Left renal pelvis (tissue), 4 donors: ENCODE measurements at regions not wholly inside any gene's neighbourhood (a gene's known extent, or its start where the extent isn't known, plus 50 kb on each side); places are given as distances from the start of the nearest gene placed in this dataset.
A peak's percentile ranks its signal among the peaks of the same experiment; 100 is the strongest.

Source experiments
- DNase-seq, 4 donors: peaks; one replicate each; pipeline ENCODE4 v3.0.0-alpha.2; 2013; ENCODE audit warnings: low read depth in 4 of 4, low spot score in 3 of 4

DNA sequence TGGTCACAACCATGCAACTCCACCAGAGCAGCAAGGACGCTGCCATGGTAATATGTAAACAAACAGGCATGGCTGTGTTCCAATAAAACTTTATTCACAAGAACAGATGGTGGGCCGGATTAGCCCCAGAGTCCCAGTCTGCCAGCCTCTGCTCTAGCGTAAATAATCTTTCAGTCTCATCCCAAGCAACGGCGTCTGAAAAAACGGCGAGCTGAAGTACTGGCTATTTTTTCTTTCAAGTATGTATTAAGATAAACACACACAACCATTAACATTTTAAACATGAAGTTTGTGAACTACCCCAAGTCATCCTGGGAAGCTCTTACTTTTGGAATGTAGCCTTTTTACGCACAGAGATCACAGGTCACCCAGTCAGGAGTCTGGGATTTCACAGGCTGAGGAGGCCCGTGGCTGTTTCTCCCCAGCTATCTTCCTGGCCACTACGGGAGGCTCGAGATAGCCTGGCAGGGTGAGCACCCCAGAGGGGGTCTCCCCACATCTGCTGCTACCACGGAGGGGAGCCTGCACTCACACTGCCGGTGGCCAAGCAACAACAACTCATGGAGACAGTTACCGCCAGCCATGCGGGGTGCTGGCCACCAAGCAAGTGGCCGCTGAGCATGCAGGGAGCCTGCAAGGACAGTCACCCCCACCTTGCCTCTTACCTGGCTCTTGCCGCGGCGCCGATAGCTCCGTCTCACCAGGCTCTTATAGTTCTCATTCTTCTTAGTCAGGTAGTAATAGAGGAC is 124.6 kb downstream of the RFLNA start:
- DNase-seq = no peak

DNA sequence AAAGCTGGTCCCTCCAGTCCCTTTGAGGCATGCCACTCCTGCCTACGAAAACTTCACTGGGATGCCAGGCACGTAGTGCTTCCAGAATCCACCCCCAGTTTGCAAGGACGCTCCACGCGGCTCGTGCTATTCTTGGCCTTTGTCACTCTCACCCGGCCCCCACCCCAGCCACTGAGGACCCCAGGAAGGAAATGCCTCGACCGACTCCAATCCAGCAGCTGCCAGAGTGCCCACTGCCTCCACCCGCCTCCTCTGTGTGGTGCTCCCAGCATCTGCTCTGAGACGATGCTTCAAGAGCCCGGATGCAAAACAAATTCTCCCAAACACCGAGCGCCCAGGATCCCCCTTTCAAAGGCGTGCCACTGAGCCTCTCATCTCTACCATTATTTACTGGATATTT is 123.9 kb downstream of the RFLNA start:
- no peak for DNase-seq

GRCh38 chr12:124418156-124418555 is 123.3 kb downstream of the RFLNA start:
- no peak for DNase-seq

GRCh38 chr12:124416516-124417395 is 121.9 kb downstream of the RFLNA start:
- no peak for DNase-seq

- DNase-seq = no peak
Observed at GRCh38 chr12:124415064-124415463, 120.2 kb downstream of the RFLNA start.

DNA sequence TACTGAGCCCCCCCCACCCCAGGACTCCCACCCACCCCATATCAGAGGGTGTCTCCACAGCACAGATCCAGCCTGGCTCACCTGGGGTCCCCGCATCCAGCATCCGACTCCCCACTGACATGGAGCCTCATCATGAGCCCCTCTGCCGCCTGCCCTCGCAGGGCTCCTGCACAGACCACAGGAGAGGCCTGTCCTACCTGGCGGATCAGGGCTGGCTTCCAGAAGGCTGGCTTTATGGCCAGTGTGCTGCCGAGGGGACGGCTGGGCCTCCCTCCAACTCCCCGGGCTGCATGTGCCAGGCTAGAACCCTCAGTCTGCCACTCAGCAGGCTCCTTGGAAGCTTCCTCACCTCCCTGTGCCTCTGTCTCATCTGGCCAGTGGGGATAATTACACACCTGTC is 119.0 kb downstream of the RFLNA start:
- DNase-seq = no peak

GRCh38 chr12:124413401-124413800 is 118.5 kb downstream of the RFLNA start:
- DNase-seq = no peak

GRCh38 chr12:124412646-124413015 is 117.7 kb downstream of the RFLNA start:
- DNase-seq = no peak

DNA sequence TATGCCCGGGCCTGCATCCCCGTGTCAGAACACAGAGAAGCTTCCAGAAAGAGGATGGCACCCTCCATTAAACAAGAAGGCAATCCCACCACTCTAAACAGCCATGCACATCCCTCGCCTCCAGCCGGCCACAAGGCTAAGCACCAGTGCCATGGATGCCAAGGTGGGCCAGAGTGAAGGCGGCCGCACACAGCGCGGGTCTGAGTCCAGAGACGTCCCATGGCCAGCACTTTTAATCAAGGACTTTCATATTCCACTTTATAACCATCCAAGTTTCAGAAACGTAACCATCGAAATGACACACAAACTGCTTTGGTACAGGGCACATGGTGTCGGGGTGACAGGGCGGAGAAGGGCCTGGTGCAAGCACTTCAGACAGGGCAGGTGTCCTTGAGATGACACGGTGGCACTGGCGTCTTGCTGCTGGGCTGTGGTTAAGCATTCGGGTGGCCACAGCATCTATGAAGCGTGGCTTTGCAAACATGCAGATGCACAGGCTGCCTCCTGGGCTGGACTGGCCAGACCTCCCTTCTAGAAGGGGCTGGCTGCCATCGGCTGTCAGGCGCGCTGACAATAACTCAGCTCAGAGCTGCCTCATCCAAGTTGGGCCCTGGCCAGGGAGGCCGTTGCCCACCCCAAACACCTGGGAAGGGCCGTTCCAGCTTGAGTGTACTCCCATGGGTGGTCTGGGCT is 117.2 kb downstream of the RFLNA start:
- DNase-seq = no peak

- DNase-seq = no peak
Observed at GRCh38 chr12:124411281-124411878, 116.5 kb downstream of the RFLNA start.

GRCh38 chr12:124410354-124411175 is 115.7 kb downstream of the RFLNA start:
- DNase-seq = no peak

- DNase-seq = peak in 1 of 4 donors; percentile 73
Observed at GRCh38 chr12:124408822-124409517, 114.1 kb downstream of the RFLNA start.

DNA sequence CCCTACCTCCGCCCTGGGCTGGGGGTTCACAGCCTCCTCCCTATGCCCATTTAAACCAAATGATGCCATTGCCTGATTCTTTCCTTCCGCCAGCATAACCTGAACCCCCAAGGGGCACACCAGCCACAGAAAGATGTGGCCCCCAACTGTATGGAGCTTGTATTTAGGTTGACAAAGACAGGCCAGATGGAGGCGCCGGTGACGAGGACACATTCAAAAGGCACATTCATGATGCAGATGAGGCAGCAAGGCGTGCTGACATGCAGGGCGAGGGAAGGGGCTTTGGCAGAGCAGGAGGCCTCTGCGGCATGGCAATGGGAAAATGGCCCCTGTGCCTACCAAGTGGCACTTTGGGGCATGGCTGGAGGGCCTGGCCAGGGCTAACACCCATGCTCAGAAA is 112.2 kb downstream of the RFLNA start:
- DNase-seq = no peak

- DNase-seq = no peak
Observed at GRCh38 chr12:124406043-124406442, 111.2 kb downstream of the RFLNA start.

- no peak for DNase-seq
Observed at GRCh38 chr12:124405592-124405991, 110.7 kb downstream of the RFLNA start.

- no peak for DNase-seq
Observed at GRCh38 chr12:124405151-124405550, 110.3 kb downstream of the RFLNA start.

DNA sequence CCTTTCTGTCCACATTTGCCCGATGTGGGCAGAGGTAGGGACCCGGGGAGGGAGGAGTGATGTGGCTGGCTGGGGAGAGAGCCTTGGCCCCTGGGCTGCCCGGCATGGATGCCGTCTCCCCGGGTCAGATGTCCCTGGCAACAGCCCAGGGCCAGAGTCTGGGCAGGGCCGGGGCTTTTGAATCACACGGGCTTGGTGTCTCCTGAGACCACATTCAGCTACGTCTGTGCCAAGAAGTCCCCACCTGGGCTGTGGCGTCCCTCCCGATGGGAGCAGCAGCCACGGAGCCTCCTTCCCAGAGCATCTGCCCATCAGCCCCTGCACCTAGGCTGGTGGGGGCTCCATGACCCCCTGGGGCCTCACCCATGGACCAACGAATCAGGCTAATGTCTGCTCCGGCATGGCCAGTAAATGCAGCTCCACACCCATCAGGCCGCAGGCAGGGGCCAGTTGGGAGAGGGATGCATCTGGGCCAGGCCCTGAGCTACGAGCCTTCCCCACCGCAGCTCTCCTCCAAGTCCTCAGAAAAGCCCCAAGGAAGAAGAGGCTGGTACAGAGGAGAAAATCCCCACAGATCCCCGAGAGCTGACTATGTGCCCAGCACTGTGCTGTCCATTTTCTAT is 109.4 kb downstream of the RFLNA start:
- no peak for DNase-seq

- no peak for DNase-seq
Observed at GRCh38 chr12:124403273-124403672, 108.4 kb downstream of the RFLNA start.
